HG02885 (cell line): ENCODE measurements at regions not wholly inside any gene's neighbourhood (a gene's known extent, or its start where the extent isn't known, plus 50 kb on each side); places are given as distances from the start of the nearest gene placed in this dataset.

Experiments
- ATAC-seq: cut with Tn5 transposase; IDR thresholded peaks from one replicate; pipeline ENCODE4 v1.9.1; 2021; ENCODE audit warnings: mild to moderate bottlenecking; ENCODE audit not compliant: unreplicated experiment, poor library complexity

- ATAC-seq: no peak
Measured at GRCh38 chr17:72434581-72434980, 313.8 kb downstream of the SOX9 start.

- ATAC-seq: no peak
Measured at GRCh38 chr17:72434991-72435618, 314.3 kb downstream of the SOX9 start.

GRCh38 chr17:72438783-72439182 lies 318.0 kb downstream of the SOX9 start:
- no peak for ATAC-seq

- ATAC-seq: no peak
Measured at GRCh38 chr17:72439893-72440502, 319.2 kb downstream of the SOX9 start.

- no peak for ATAC-seq
Measured at GRCh38 chr17:72440961-72441360, 320.1 kb downstream of the SOX9 start.

GRCh38 chr17:72441909-72442308 lies 321.1 kb downstream of the SOX9 start:
- no peak for ATAC-seq

- ATAC-seq: no peak
Measured at GRCh38 chr17:72444517-72445054, 323.8 kb downstream of the SOX9 start.

GRCh38 chr17:72445055-72445991 lies 324.5 kb downstream of the SOX9 start:
- no peak for ATAC-seq

GRCh38 chr17:72446118-72446517 lies 325.3 kb downstream of the SOX9 start:
- no peak for ATAC-seq

GRCh38 chr17:72446525-72447250 lies 325.9 kb downstream of the SOX9 start:
- no peak for ATAC-seq

- no peak for ATAC-seq
Measured at GRCh38 chr17:72447251-72447640, 326.4 kb downstream of the SOX9 start.

GRCh38 chr17:72448019-72448418 lies 327.2 kb downstream of the SOX9 start:
- no peak for ATAC-seq

- ATAC-seq: no peak
Measured at GRCh38 chr17:72452286-72453173, 331.7 kb downstream of the SOX9 start.

GRCh38 chr17:72454342-72454741 lies 333.5 kb downstream of the SOX9 start:
- ATAC-seq: no peak

- ATAC-seq: no peak
Measured at GRCh38 chr17:72455562-72455961, 334.7 kb downstream of the SOX9 start.

GRCh38 chr17:72456075-72456474 lies 335.3 kb downstream of the SOX9 start:
- no peak for ATAC-seq

GRCh38 chr17:72457712-72458111 lies 336.9 kb downstream of the SOX9 start:
- ATAC-seq: no peak

GRCh38 chr17:72458301-72458700 lies 337.5 kb downstream of the SOX9 start:
- ATAC-seq: no peak

- ATAC-seq: no peak
Measured at GRCh38 chr17:72460711-72461110, 339.9 kb downstream of the SOX9 start.
